AG09309 (cell line): ENCODE measurements at regions not wholly inside any gene's neighbourhood (a gene's known extent, or its start where the extent isn't known, plus 50 kb on each side); places are given as distances from the start of the nearest gene placed in this dataset.

Experiments used
- DNase-seq: peaks from one replicate; pipeline ENCODE4 v3.0.0-alpha.2; 2010; ENCODE audit warnings: low read depth
- H3K4me3 ChIP-seq: 2 replicates; pipeline ENCODE4 v1.5.1; 2011; ENCODE audit warnings: mild to moderate bottlenecking, low read depth, low read length, moderate library complexity; ENCODE audit not compliant: control insufficient read depth
- TF ChIP-seq, protein P1 (sequence below): IDR thresholded peaks from 2 replicates; pipeline ENCODE4 v1.5.1; 2011; ENCODE audit warnings: mild to moderate bottlenecking, low read depth, low read length, inconsistent platforms; ENCODE audit not compliant: insufficient read depth, control insufficient read depth; ENCODE audit errors: missing control alignments

- TF ChIP-seq, protein P1, sequence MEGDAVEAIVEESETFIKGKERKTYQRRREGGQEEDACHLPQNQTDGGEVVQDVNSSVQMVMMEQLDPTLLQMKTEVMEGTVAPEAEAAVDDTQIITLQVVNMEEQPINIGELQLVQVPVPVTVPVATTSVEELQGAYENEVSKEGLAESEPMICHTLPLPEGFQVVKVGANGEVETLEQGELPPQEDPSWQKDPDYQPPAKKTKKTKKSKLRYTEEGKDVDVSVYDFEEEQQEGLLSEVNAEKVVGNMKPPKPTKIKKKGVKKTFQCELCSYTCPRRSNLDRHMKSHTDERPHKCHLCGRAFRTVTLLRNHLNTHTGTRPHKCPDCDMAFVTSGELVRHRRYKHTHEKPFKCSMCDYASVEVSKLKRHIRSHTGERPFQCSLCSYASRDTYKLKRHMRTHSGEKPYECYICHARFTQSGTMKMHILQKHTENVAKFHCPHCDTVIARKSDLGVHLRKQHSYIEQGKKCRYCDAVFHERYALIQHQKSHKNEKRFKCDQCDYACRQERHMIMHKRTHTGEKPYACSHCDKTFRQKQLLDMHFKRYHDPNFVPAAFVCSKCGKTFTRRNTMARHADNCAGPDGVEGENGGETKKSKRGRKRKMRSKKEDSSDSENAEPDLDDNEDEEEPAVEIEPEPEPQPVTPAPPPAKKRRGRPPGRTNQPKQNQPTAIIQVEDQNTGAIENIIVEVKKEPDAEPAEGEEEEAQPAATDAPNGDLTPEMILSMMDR, result no peak
- H3K4me3 ChIP-seq, result no peak overlapping the region
- DNase-seq, result no peak
Observed at GRCh38 chr2:120873958-120874887, 138.6 kb downstream of the GLI2 start.

DNA sequence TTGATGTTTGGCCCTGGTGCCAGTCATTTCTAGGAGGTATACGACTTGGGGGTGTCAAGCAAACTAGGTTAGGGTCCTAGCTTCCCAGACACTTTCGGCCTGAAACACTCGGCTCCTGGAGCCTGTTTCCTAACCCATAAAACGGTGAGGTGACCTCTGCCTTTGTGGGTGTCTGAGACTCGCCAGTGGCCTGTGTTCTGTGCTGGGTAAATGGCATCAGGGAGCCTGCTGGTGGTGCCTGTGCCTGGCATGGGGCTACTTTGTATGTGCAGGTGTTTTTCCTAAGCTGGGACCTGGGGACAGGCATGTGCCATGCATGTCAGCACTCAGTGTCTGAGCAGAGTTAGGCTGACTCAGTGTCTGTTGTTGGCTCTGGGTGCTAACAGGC is 139.2 kb downstream of the GLI2 start:
- DNase-seq, result no peak
- H3K4me3 ChIP-seq, result no peak overlapping the region
- TF ChIP-seq, protein P1, result no peak

DNA sequence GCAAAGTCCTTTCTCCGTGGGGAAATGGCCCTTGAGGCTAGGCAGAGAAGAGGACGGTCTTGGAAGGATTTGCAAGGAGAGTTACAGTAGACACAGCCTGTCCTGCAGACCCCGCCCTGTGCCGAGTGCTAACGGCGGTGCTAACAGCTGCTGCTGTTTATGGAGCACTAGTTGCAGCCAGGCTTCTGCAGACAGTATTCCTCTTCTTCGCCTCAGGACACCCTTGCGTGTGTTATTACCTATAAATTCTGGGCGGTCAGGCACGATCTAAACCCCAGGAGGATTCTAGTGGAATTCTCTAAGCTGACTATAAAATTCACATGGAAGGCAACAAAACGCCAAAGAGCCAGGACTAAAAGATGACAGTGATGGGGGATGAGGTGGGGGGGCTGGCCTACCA is 139.8 kb downstream of the GLI2 start:
- TF ChIP-seq, protein P1, result no peak
- H3K4me3 ChIP-seq, result no peak overlapping the region
- no peak for DNase-seq

GRCh38 chr2:120876526-120877280 is 141.0 kb downstream of the GLI2 start:
- TF ChIP-seq, protein P1, result no peak
- no peak for DNase-seq
- H3K4me3 ChIP-seq, result no peak overlapping the region

DNA sequence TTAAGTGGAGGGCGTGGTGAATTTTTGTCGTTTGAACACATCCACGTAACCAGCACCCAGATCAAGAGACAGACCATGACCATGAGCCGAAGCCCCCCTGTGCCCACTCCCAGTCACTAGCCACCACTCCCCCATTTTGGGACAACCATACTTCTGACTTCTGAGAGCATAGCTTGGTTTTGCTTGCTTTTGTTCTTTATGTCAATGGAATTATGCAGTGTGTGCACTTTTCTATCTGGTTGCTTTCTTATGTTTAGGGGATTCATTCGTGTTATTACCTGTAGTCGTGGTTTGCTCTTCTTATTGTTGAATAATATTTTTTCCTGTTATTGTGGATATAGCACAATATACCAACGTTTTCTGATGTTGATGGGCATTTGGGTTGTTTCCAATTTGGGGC is 141.7 kb downstream of the GLI2 start:
- H3K4me3 ChIP-seq, result no peak overlapping the region
- TF ChIP-seq, protein P1, result no peak
- no peak for DNase-seq

DNA sequence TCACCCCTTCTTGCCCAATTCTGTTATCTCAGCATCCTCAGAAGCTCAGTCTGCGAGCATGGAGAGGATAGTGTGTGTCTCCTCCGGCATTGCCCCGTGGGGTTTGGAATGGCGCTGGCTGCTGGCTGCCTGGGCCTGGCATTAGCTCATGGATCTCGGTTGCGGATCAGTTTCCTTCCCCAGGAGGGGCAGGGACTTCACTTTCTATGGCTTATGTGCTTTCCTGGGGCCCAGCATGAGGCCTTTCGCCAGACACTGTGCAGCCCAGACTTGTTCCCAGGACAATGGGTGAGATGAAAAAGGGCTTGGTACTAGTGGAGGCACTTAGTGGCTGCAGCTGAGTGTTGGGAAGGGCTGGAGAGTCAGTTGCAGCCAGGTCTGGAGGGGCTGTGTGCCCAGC is 143.3 kb downstream of the GLI2 start:
- H3K4me3 ChIP-seq, result no peak overlapping the region
- DNase-seq, result no peak
- TF ChIP-seq, protein P1, result no peak
